ENCODE measurements at regions not wholly inside any gene's neighbourhood (a gene's known extent, or its start where the extent isn't known, plus 50 kb on each side); places are given as distances from the start of the nearest gene placed in this dataset.

DNA sequence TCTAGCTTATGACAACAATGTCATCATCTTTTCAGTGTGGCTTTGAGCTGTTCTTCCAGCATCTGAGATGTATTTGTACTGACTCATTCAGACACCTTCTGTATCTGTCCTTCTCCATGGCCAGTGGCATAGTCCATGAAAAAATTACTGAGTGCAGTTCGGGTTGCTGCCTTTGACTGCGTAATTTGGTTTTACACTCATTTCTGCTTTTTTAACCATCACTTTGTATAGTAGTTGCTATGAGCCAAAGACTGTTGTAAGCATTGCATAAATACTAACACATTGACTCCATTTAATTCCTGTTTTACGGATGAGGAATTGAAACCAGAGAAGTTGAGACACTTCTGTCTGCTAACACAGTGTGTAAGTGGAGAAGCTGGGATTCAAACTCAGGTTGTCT lies 190.7 kb upstream of the MID1 start:
- Histone ChIP-seq H3K4me3 (no peak overlapping the region), H3K27ac (no peak overlapping the region)
- DNase-seq (ENCODE audit: low spot score), result no peak
- TF ChIP-seq, protein P1, sequence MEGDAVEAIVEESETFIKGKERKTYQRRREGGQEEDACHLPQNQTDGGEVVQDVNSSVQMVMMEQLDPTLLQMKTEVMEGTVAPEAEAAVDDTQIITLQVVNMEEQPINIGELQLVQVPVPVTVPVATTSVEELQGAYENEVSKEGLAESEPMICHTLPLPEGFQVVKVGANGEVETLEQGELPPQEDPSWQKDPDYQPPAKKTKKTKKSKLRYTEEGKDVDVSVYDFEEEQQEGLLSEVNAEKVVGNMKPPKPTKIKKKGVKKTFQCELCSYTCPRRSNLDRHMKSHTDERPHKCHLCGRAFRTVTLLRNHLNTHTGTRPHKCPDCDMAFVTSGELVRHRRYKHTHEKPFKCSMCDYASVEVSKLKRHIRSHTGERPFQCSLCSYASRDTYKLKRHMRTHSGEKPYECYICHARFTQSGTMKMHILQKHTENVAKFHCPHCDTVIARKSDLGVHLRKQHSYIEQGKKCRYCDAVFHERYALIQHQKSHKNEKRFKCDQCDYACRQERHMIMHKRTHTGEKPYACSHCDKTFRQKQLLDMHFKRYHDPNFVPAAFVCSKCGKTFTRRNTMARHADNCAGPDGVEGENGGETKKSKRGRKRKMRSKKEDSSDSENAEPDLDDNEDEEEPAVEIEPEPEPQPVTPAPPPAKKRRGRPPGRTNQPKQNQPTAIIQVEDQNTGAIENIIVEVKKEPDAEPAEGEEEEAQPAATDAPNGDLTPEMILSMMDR (IDR thresholded peaks at IDR 0.05), result no peak

- DNase-seq (ENCODE audit: low spot score), result no peak
- H3K4me3 ChIP-seq, result no peak overlapping the region
- TF ChIP-seq, protein P1 (IDR thresholded peaks at IDR 0.05), result no peak
- no peak overlapping the region for H3K27ac ChIP-seq
Measured at GRCh38 chrX:10813761-10814160, 193.4 kb upstream of the MID1 start.

DNA sequence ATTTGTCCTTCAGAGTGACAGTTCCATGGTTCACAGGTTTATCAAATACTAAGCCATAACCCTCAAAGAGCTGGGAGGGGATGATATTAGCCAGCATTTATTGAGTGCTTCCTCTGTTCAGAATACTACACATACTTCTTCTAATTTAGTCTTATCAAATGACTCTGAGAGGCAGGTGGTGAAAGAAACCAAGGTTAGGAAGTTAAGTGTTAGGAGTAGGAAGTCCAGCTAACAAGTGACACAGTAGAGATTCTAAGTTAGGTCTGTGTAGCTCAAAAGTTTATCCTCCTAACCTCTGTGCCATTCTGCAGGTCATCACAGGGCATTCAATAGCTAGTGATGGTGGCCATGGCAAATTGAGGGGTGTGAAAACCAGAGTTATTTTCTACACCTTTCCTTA lies 198.3 kb upstream of the MID1 start:
- DNase-seq (ENCODE audit: low spot score), result no peak
- no peak overlapping the region for H3K27ac ChIP-seq
- H3K4me3 ChIP-seq, result no peak overlapping the region
- TF ChIP-seq, protein P1 (IDR thresholded peaks at IDR 0.05), result no peak

DNA sequence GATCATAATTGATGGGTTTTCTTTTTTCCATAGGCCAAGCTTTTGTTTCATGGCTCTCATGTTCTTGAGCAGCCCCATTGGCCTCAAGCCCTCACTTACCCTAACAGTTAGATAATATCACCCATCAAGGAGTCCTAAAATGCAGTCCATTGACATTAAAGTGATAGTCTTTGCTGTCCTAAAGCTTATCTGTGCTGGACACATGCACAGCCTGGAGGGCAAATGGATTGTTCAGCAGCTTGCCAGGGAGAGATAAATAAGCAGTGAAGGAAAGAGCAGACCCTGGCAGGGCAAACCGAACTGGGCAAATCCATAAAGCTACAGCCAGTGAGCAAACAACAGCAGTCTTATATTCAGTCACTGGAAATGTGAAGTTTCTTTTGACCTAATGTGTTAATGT lies 199.6 kb upstream of the MID1 start:
- Histone ChIP-seq H3K4me3 (no peak overlapping the region), H3K27ac (no peak overlapping the region)
- DNase-seq (ENCODE audit: low spot score), result no peak
- TF ChIP-seq, protein P1 (IDR thresholded peaks at IDR 0.05), result no peak

- H3K4me3 ChIP-seq, result no peak overlapping the region
- H3K27ac ChIP-seq, result no peak overlapping the region
- TF ChIP-seq, protein P1 (IDR thresholded peaks at IDR 0.05), result no peak
- no peak for DNase-seq (ENCODE audit: low spot score)
Measured at GRCh38 chrX:10821293-10821692, 200.9 kb upstream of the MID1 start.

GRCh38 chrX:10828036-10828435 lies 207.7 kb upstream of the MID1 start:
- DNase-seq (ENCODE audit: low spot score), result no peak
- H3K27ac ChIP-seq, result no peak overlapping the region
- TF ChIP-seq, protein P1 (IDR thresholded peaks at IDR 0.05), result no peak
- no peak overlapping the region for H3K4me3 ChIP-seq

- no peak overlapping the region for H3K4me3 ChIP-seq
- TF ChIP-seq, protein P1 (IDR thresholded peaks at IDR 0.05), result no peak
- no peak overlapping the region for H3K27ac ChIP-seq
- no peak for DNase-seq (ENCODE audit: low spot score)
Measured at GRCh38 chrX:10828640-10829039, 208.3 kb upstream of the MID1 start.
